PC-3 (cell line): ENCODE measurements at regions not wholly inside any gene's neighbourhood (a gene's known extent, or its start where the extent isn't known, plus 50 kb on each side); places are given as distances from the start of the nearest gene placed in this dataset.

Experiments used
- ATAC-seq: fragments of 200-7000 bp; cut with Tn5 transposase; 2 replicates; pipeline ENCODE4 v1.9.1; 2020; ENCODE audit warnings: mild to moderate bottlenecking, moderate library complexity
- BruUV-seq: library from RNA; stranded (reverse); fragments of 400-500 nt; replicated peaks from 2 replicates; lab custom pipeline; 2021; lab: Mats Ljungman, UMichigan
- CTCF ChIA-PET: fragments of 300-600 bp; sonication (Branson Sonifier 250); formaldehyde crosslinking; loops from one replicate; lab custom pipeline; 2022; ENCODE audit warnings: antibody characterized with exemption; lab: Charles Lee
- POLR2A ChIA-PET: fragments of 300-600 bp; sonication (Branson Sonifier 250); formaldehyde crosslinking; loops from one replicate; lab custom pipeline; 2022; ENCODE audit warnings: antibody characterized with exemption; ENCODE audit not compliant: unreplicated experiment; lab: Charles Lee
- DNase-seq: peaks from one replicate; pipeline ENCODE4 v3.0.0-alpha.2; 2015
- H2AFZ ChIP-seq: fragments of 300-600 bp; sonication (generic); 2 replicates; pipeline ENCODE4 v1.6.0; 2016; ENCODE audit warnings: antibody characterized with exemption, low read length
- H3F3A ChIP-seq: fragments of 300-600 bp; sonication (generic); one replicate; pipeline ENCODE4 v1.6.0; 2017; ENCODE audit warnings: antibody characterized with exemption, low read length, control low read depth, mild to moderate bottlenecking; ENCODE audit not compliant: unreplicated experiment
- H3K27ac ChIP-seq: fragments of 300-600 bp; sonication (generic); 2 replicates; pipeline ENCODE4 v1.5.1; 2016; ENCODE audit warnings: mild to moderate bottlenecking, low read length
- H3K27me3 ChIP-seq: fragments of 300-600 bp; sonication (generic); 2 replicates; pipeline ENCODE4 v1.6.1; 2016; ENCODE audit warnings: low read length, mixed read lengths
- H3K36me3 ChIP-seq: fragments of 300-600 bp; sonication (generic); 2 replicates; pipeline ENCODE4 v1.6.1; 2016; ENCODE audit warnings: low read depth, mixed run types, low read length, mixed read lengths
- H3K4me1 ChIP-seq: fragments of 300-600 bp; sonication (generic); 2 replicates; pipeline ENCODE4 v1.5.1; 2016; ENCODE audit warnings: low read length; ENCODE audit not compliant: insufficient read depth
- H3K4me2 ChIP-seq: fragments of 300-600 bp; sonication (generic); 2 replicates; pipeline ENCODE4 v1.6.0; 2016; ENCODE audit warnings: low read length
- H3K4me3 ChIP-seq: fragments of 300-600 bp; sonication (generic); 2 replicates; pipeline ENCODE4 v1.5.1; 2016; ENCODE audit warnings: mild to moderate bottlenecking, low read length, mixed read lengths
- H3K79me2 ChIP-seq: fragments of 300-600 bp; sonication (generic); 2 replicates; pipeline ENCODE4 v1.6.1; 2017; ENCODE audit warnings: low read length, mixed read lengths
- H3K9ac ChIP-seq: fragments of 300-600 bp; sonication (generic); 2 replicates; pipeline ENCODE4 v1.6.0; 2016; ENCODE audit warnings: mild to moderate bottlenecking, low read length
- H3K9me2 ChIP-seq: fragments of 300-600 bp; sonication (generic); replicated peaks from 2 replicates; pipeline ENCODE4 v1.6.1; 2016; ENCODE audit warnings: mixed run types, low read length, mixed read lengths
- H3K9me3 ChIP-seq: fragments of 300-600 bp; sonication (generic); 2 replicates; pipeline ENCODE4 v1.6.1; 2016; ENCODE audit warnings: low read length, mixed read lengths
- H4K20me1 ChIP-seq: fragments of 300-600 bp; sonication (generic); 2 replicates; pipeline ENCODE4 v1.6.1; 2016; ENCODE audit warnings: low read length, mixed read lengths
- EZH2 ChIP-seq: fragments of 300-600 bp; sonication (generic); IDR thresholded peaks from one replicate; pipeline ENCODE4 v1.6.1; 2017; ENCODE audit warnings: antibody characterized with exemption, mild to moderate bottlenecking, low read length; ENCODE audit not compliant: unreplicated experiment
- EZH2phosphoT487 ChIP-seq: fragments of 300-600 bp; sonication (generic); IDR thresholded peaks from 2 replicates; pipeline ENCODE4 v1.6.1; 2018; ENCODE audit warnings: mild to moderate bottlenecking, antibody characterized with exemption, low read length, borderline replicate concordance
- intact Hi-C: fragments of 100-400 bp; cut with micrococcal nuclease; formaldehyde crosslinking; loops from 2 replicates; pipeline ENCODE4 v1.9.0; 2023
- TF ChIP-seq, protein P1 (sequence below): fragments of 300-600 bp; sonication (generic); conservative IDR thresholded peaks from 2 replicates; pipeline ENCODE4 v1.5.1; 2017; ENCODE audit warnings: antibody characterized with exemption, low read depth, mild to moderate bottlenecking, low read length

DNA sequence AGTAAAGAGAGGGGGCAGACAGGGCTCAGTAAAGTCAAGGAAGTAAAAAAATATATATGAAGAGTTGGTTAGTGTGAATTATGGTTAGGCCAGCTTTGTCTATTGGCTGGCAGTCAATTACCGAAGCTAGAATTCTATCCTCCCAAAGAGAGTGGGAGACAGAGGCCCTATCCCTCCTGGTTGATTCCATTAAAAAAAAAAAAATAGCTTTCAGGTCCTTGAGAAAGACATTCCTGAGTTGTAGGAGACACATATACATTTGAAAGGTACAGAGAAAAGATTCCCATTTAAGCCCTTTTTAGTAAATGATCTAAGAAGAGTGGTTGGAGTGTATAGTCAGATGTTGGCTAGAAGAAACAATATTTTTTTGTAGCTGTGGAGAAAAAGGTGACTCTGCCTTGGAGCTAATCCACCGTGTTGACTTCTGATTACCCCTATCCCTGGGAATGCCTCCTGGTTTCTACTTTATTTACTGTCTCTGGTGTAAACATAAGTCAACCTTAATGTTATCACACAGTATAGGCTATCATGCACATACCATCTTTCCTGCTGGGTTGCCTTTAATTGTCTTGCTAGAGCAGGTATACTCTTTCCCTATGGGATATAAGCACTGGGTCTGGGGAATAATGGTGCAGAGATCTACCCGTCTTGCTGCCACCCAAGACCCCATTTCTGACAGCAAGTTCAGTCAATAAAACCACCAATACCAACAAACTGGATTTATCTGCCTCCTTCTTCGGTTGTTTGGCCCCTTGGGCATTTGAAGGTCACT is 859.9 kb upstream of the ATXN7L3B start:
- POLR2A ChIA-PET: no interaction called here
- BruUV-seq: no TSS peak

DNA sequence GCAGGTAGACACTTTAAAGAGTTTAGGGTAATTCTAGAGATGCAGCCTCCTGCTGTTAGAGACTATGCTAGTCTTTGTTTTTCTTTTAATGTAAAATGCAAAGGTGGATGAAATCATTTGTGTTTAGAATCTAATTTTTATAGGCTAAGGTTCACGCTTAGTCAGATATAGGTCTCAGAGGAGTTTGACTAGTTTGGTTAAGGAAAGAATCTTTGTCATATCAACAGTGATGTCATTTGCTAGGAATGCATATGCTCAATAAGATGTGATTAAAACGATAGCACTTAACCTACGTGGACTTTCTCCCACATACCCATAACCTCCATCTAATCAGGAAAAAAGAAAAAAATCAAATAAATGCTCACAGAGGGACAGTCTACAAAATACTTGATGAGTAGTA is 859.3 kb upstream of the ATXN7L3B start:
- BruUV-seq: no TSS peak
- Histone ChIP-seq H3K27ac (no peak overlapping the region), H3K9ac (no peak overlapping the region), H4K20me1 (no peaks in the 10 kb centered on the region), H3K9me2 (no peaks in the 10 kb centered on the region), H3K27me3 (no peaks in the 10 kb centered on the region), H2AFZ (no peak overlapping the region), H3F3A (no peaks in the 10 kb centered on the region), H3K4me3 (no peak overlapping the region), H3K9me3 (no peaks in the 10 kb centered on the region), H3K4me1 (peaks cover 12% of the 10 kb centered on the region), H3K36me3 (no peaks in the 10 kb centered on the region), H3K79me2 (no peaks in the 10 kb centered on the region), H3K4me2 (peak overlapping the region; percentile 26; the same call in 1 of the 2 replicates)
- POLR2A ChIA-PET: no interaction called here
- CTCF ChIA-PET: no interaction called here
- ATAC-seq: peak; percentile 82
- DNase-seq: peak; percentile 72
- TF ChIP-seq EZH2: no peak
- TF ChIP-seq, protein P1, sequence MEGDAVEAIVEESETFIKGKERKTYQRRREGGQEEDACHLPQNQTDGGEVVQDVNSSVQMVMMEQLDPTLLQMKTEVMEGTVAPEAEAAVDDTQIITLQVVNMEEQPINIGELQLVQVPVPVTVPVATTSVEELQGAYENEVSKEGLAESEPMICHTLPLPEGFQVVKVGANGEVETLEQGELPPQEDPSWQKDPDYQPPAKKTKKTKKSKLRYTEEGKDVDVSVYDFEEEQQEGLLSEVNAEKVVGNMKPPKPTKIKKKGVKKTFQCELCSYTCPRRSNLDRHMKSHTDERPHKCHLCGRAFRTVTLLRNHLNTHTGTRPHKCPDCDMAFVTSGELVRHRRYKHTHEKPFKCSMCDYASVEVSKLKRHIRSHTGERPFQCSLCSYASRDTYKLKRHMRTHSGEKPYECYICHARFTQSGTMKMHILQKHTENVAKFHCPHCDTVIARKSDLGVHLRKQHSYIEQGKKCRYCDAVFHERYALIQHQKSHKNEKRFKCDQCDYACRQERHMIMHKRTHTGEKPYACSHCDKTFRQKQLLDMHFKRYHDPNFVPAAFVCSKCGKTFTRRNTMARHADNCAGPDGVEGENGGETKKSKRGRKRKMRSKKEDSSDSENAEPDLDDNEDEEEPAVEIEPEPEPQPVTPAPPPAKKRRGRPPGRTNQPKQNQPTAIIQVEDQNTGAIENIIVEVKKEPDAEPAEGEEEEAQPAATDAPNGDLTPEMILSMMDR: no peak
- no peak for TF ChIP-seq EZH2phosphoT487
- intact Hi-C loops: no loop called here

More for the DNA sequence above, 859.9 kb upstream of the ATXN7L3B start:
- Histone ChIP-seq H3K36me3 (no peaks in the 10 kb centered on the region), H3K9me2 (no peaks in the 10 kb centered on the region), H3K4me1 (peaks cover 12% of the 10 kb centered on the region), H3K79me2 (no peaks in the 10 kb centered on the region), H3F3A (no peaks in the 10 kb centered on the region), H2AFZ (no peak overlapping the region), H3K27me3 (no peaks in the 10 kb centered on the region), H3K9me3 (no peaks in the 10 kb centered on the region), H3K4me2 (peak overlapping the region; percentile 26; the same call in 1 of the 2 replicates), H4K20me1 (no peaks in the 10 kb centered on the region), H3K27ac (no peak overlapping the region), H3K4me3 (no peak overlapping the region), H3K9ac (no peak overlapping the region)
- intact Hi-C loops: no loop called here
- DNase-seq (no peak), ATAC-seq (peak; percentile 35; the same call in 1 of the 2 replicates)
- TF ChIP-seq EZH2phosphoT487: no peak
- no peak for TF ChIP-seq EZH2
- TF ChIP-seq, protein P1: no peak
- CTCF ChIA-PET: interaction anchor here (0.6 kb wide), 1 partner anchor 545 kb away, joined by 3 read pairs; no protein-coding TSS in a partner anchor

DNA sequence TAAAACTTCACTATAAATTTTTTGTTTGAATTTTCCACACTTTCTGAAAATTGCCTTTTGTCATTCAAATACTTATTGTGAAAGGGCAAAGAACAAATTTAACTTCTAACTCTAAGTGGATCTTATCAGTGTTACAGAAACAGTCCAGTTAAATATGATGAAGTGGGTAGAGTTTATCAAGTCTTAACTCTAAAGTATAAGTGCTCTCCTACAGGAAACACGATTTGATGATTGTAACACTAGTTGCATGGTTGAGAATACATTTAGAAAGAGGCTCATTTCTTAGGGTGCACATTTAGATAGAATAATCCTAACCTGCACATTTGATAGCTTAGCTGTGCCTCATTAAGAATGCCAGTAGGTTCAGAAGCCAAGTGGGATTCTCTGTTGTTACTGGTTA is 838.3 kb upstream of the ATXN7L3B start:
- no peak for TF ChIP-seq EZH2phosphoT487
- no peak for TF ChIP-seq EZH2
- TF ChIP-seq, protein P1: no peak
- no peaks in the 10 kb centered on the region for H3K9me3 ChIP-seq
- intact Hi-C loops: no loop called here
- no peak overlapping the region for H2AFZ ChIP-seq
- no peaks in the 10 kb centered on the region for H3K79me2 ChIP-seq
- H3K4me1 ChIP-seq: no peaks in the 10 kb centered on the region
- ATAC-seq: no peak
- no peak overlapping the region for H3K9ac ChIP-seq
- H3K4me3 ChIP-seq: no peak overlapping the region
- ChIA-PET POLR2A (no interaction called here), CTCF (no interaction called here)
- no peaks in the 10 kb centered on the region for H3K9me2 ChIP-seq
- no TSS peak for BruUV-seq
- no peak overlapping the region for H3K4me2 ChIP-seq
- DNase-seq: no peak
- H3K36me3 ChIP-seq: no peaks in the 10 kb centered on the region
- no peak overlapping the region for H3K27ac ChIP-seq
- H3F3A ChIP-seq: no peaks in the 10 kb centered on the region
- H4K20me1 ChIP-seq: no peaks in the 10 kb centered on the region
- no peaks in the 10 kb centered on the region for H3K27me3 ChIP-seq
